ENCODE measurements at regions not wholly inside any gene's neighbourhood (a gene's known extent, or its start where the extent isn't known, plus 50 kb on each side); places are given as distances from the start of the nearest gene placed in this dataset.

- no peaks in the 10 kb centered on the region for H3K79me2 ChIP-seq (ENCODE audit: control insufficient read depth, low read length)
- no peak overlapping the region for H3K4me2 ChIP-seq (ENCODE audit: low read length)
- H3K27me3 ChIP-seq (ENCODE audit: control insufficient read depth, low read length), result peaks cover 5% of the 10 kb centered on the region
- TF ChIP-seq, protein P1, sequence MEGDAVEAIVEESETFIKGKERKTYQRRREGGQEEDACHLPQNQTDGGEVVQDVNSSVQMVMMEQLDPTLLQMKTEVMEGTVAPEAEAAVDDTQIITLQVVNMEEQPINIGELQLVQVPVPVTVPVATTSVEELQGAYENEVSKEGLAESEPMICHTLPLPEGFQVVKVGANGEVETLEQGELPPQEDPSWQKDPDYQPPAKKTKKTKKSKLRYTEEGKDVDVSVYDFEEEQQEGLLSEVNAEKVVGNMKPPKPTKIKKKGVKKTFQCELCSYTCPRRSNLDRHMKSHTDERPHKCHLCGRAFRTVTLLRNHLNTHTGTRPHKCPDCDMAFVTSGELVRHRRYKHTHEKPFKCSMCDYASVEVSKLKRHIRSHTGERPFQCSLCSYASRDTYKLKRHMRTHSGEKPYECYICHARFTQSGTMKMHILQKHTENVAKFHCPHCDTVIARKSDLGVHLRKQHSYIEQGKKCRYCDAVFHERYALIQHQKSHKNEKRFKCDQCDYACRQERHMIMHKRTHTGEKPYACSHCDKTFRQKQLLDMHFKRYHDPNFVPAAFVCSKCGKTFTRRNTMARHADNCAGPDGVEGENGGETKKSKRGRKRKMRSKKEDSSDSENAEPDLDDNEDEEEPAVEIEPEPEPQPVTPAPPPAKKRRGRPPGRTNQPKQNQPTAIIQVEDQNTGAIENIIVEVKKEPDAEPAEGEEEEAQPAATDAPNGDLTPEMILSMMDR (IDR thresholded peaks at IDR 0.05; ENCODE audit: low read depth, low read length, poor library complexity, severe bottlenecking), result no peak
- TF ChIP-seq EZH2phosphoT487 (IDR thresholded peaks at IDR 0.05; ENCODE audit: borderline replicate concordance, low read length), result no peak
- H3K9me3 ChIP-seq (ENCODE audit: control insufficient read depth, insufficient read depth, low read length), result no peaks in the 10 kb centered on the region
- H3K27ac ChIP-seq (ENCODE audit: low read depth, low read length), result no peak overlapping the region
- H4K20me1 ChIP-seq (ENCODE audit: control insufficient read depth, insufficient read depth, low read depth, low read length), result no peaks in the 10 kb centered on the region
- no peak overlapping the region for H3K4me3 ChIP-seq (ENCODE audit: low read length)
- H3F3A ChIP-seq (ENCODE audit: control insufficient read depth, insufficient read depth), result no peaks in the 10 kb centered on the region
- H3K9me2 ChIP-seq (replicated peaks; ENCODE audit: control insufficient read depth, low read length), result no peaks in the 10 kb centered on the region
- H3K36me3 ChIP-seq (ENCODE audit: control insufficient read depth, low read length), result no peaks in the 10 kb centered on the region
- H3K4me1 ChIP-seq (ENCODE audit: control insufficient read depth, low read length), result no peaks in the 10 kb centered on the region
These were observed 53.0 kb upstream of the CLDN14 start for GRCh38 chr21:36532769-36533467.

- Histone ChIP-seq H3F3A (ENCODE audit: control insufficient read depth, insufficient read depth) (no peaks in the 10 kb centered on the region), H3K4me1 (ENCODE audit: control insufficient read depth, low read length) (no peaks in the 10 kb centered on the region), H3K4me2 (ENCODE audit: low read length) (no peak overlapping the region), H3K9me2 (replicated peaks; ENCODE audit: control insufficient read depth, low read length) (no peaks in the 10 kb centered on the region), H3K27me3 (ENCODE audit: control insufficient read depth, low read length) (peaks cover 5% of the 10 kb centered on the region), H3K4me3 (ENCODE audit: low read length) (no peak overlapping the region), H3K9me3 (ENCODE audit: control insufficient read depth, insufficient read depth, low read length) (no peaks in the 10 kb centered on the region), H4K20me1 (ENCODE audit: control insufficient read depth, insufficient read depth, low read depth, low read length) (no peaks in the 10 kb centered on the region), H3K79me2 (ENCODE audit: control insufficient read depth, low read length) (no peaks in the 10 kb centered on the region), H3K27ac (ENCODE audit: low read depth, low read length) (no peak overlapping the region), H3K36me3 (ENCODE audit: control insufficient read depth, low read length) (no peaks in the 10 kb centered on the region)
- no peak for TF ChIP-seq EZH2phosphoT487 (IDR thresholded peaks at IDR 0.05; ENCODE audit: borderline replicate concordance, low read length)
- TF ChIP-seq, protein P1 (IDR thresholded peaks at IDR 0.05; ENCODE audit: low read depth, low read length, poor library complexity, severe bottlenecking), result no peak
These were observed 53.5 kb upstream of the CLDN14 start for GRCh38 chr21:36533468-36533848.

DNA sequence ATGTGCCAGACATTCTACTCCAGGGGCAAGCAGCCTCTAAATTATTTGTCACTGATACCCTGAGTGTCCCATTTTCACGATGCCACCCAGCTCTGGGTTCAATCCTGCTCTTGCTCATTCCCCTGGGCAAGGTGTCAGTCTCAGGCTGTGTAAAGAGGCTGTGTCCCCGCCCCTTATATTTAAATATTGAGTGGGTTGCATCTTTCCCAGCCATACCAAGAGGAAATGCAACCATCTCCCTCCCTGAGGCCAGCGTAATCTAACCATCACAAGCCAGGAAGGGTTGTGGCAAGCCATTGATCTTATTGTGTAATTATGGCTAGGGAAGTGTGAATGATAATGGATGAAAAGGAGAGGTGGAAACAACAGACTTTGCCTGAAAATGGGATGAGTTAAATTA is 54.7 kb upstream of the CLDN14 start:
- Histone ChIP-seq H3K36me3 (ENCODE audit: control insufficient read depth, low read length) (no peaks in the 10 kb centered on the region), H3K79me2 (ENCODE audit: control insufficient read depth, low read length) (no peaks in the 10 kb centered on the region), H3K4me1 (ENCODE audit: control insufficient read depth, low read length) (no peaks in the 10 kb centered on the region), H3K27me3 (ENCODE audit: control insufficient read depth, low read length) (peaks cover 5% of the 10 kb centered on the region), H3K4me3 (ENCODE audit: low read length) (no peak overlapping the region), H3F3A (ENCODE audit: control insufficient read depth, insufficient read depth) (no peaks in the 10 kb centered on the region), H3K9me3 (ENCODE audit: control insufficient read depth, insufficient read depth, low read length) (no peaks in the 10 kb centered on the region), H3K27ac (ENCODE audit: low read depth, low read length) (no peak overlapping the region), H3K4me2 (ENCODE audit: low read length) (no peak overlapping the region), H4K20me1 (ENCODE audit: control insufficient read depth, insufficient read depth, low read depth, low read length) (no peaks in the 10 kb centered on the region), H3K9me2 (replicated peaks; ENCODE audit: control insufficient read depth, low read length) (no peaks in the 10 kb centered on the region)
- TF ChIP-seq, protein P1 (IDR thresholded peaks at IDR 0.05; ENCODE audit: low read depth, low read length, poor library complexity, severe bottlenecking), result no peak
- no peak for TF ChIP-seq EZH2phosphoT487 (IDR thresholded peaks at IDR 0.05; ENCODE audit: borderline replicate concordance, low read length)
